Neural progenitor cell (in vitro differentiated cells): ENCODE measurements at regions not wholly inside any gene's neighbourhood (a gene's known extent, or its start where the extent isn't known, plus 50 kb on each side); places are given as distances from the start of the nearest gene placed in this dataset.

Experiments
- DNase-seq: peaks from one replicate; pipeline ENCODE4 v3.0.0-alpha.2; 2016; ENCODE audit warnings: low spot score
- H2AFZ ChIP-seq: fragments of 200-600 bp; sonication (generic); replicated peaks from 2 replicates; pipeline ENCODE4 v1.6.1; 2016; ENCODE audit warnings: antibody characterized with exemption
- H3F3A ChIP-seq: fragments of 200-600 bp; sonication (generic); 2 replicates; pipeline ENCODE4 v1.6.1; 2016; ENCODE audit warnings: antibody characterized with exemption, low read depth
- H3K27ac ChIP-seq: fragments of 200-600 bp; sonication (generic); 2 replicates; pipeline ENCODE4 v1.5.1; 2016; ENCODE audit warnings: mild to moderate bottlenecking
- H3K27me3 ChIP-seq: fragments of 200-600 bp; sonication (generic); 2 replicates; pipeline ENCODE4 v1.6.1; 2016; ENCODE audit warnings: mild to moderate bottlenecking, moderate library complexity
- H3K36me3 ChIP-seq: fragments of 200-600 bp; sonication (generic); 2 replicates; pipeline ENCODE4 v1.5.1; 2016
- H3K4me1 ChIP-seq: fragments of 200-600 bp; sonication (generic); 2 replicates; pipeline ENCODE4 v1.6.1; 2016; ENCODE audit warnings: mixed run types
- H3K4me2 ChIP-seq: fragments of 200-600 bp; sonication (generic); 2 replicates; pipeline ENCODE4 v1.6.1; 2016
- H3K4me3 ChIP-seq: fragments of 200-600 bp; sonication (generic); 2 replicates; pipeline ENCODE4 v1.5.1; 2016
- H3K79me2 ChIP-seq: fragments of 200-600 bp; sonication (generic); 2 replicates; pipeline ENCODE4 v1.6.1; 2016; ENCODE audit warnings: low read depth
- H3K9ac ChIP-seq: fragments of 200-600 bp; sonication (generic); 2 replicates; pipeline ENCODE4 v1.6.1; 2016
- H3K9me3 ChIP-seq: fragments of 200-600 bp; sonication (generic); 2 replicates; pipeline ENCODE4 v1.5.1; 2016; ENCODE audit warnings: low read depth
- H4K20me1 ChIP-seq: fragments of 200-600 bp; sonication (generic); 2 replicates; pipeline ENCODE4 v1.6.1; 2016; ENCODE audit warnings: low read depth
- H3K27ac Mint-ChIP-seq: 3 replicates; pipeline ENCODE4 v1.8.0; 2021; ENCODE audit warnings: mixed read lengths
- H3K27me3 Mint-ChIP-seq: 2 replicates; pipeline ENCODE4 v1.8.0; 2022; ENCODE audit warnings: low read depth, mild to moderate bottlenecking, inconsistent platforms, moderate library complexity, mixed read lengths; ENCODE audit not compliant: insufficient read depth
- H3K36me3 Mint-ChIP-seq: 3 replicates; pipeline ENCODE4 v1.8.0; 2021; ENCODE audit warnings: mixed read lengths
- H3K4me1 Mint-ChIP-seq: 3 replicates; pipeline ENCODE4 v1.8.0; 2021; ENCODE audit warnings: mixed read lengths
- H3K4me3 Mint-ChIP-seq: 3 replicates; pipeline ENCODE4 v1.8.0; 2021; ENCODE audit warnings: mild to moderate bottlenecking, moderate library complexity, mixed read lengths
- H3K9me3 Mint-ChIP-seq: 3 replicates; pipeline ENCODE4 v1.8.0; 2020; ENCODE audit warnings: mixed read lengths
- CTCF ChIP-seq: fragments of 200-600 bp; sonication (generic); IDR thresholded peaks from 2 replicates; pipeline ENCODE4 v1.5.1; 2017; ENCODE audit warnings: antibody characterized with exemption, mild to moderate bottlenecking
- EZH2 ChIP-seq: fragments of 200-600 bp; sonication (generic); IDR thresholded peaks from 2 replicates; pipeline ENCODE4 v1.6.1; 2017; ENCODE audit warnings: antibody characterized with exemption, mild to moderate bottlenecking, moderate library complexity
- EZH2phosphoT487 ChIP-seq: fragments of 200-600 bp; sonication (generic); IDR thresholded peaks from 2 replicates; pipeline ENCODE4 v1.6.1; 2017; ENCODE audit warnings: antibody characterized with exemption

DNA sequence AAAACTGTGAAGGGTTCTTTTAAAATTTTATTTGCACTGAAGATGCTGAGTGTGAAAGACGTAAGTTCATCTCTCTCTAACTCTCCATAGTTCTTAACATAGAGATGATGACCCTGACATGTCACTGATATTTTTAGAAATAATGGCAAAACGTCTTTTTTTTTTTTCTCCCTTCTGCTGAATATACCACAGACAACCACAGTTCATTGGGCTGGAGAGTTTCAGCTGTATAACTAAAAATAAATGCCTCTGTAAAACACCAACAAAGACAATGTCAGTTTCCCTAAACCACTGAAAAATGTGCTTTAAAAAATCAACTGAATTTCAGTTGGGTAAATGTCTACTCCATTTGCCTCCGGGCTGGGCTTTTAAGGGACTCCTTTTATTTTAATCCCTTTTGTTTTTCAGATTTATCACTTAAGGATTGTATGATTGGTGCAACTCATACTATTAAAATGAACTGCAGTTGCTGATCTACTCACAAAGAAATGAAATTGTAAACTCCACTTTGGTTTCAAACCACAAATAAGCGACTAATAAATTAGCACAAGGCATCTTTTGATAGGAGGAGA lies 830.9 kb upstream of the WWC1 start:
- Histone ChIP-seq H4K20me1 (no peaks in the 10 kb centered on the region), H3K27me3 (no peaks in the 10 kb centered on the region), H2AFZ (no peak overlapping the region), H3K9ac (no peak overlapping the region), H3K79me2 (no peaks in the 10 kb centered on the region), H3K9me3 (no peaks in the 10 kb centered on the region), H3K4me1 (no peaks in the 10 kb centered on the region), H3K4me2 (no peak overlapping the region), H3F3A (no peaks in the 10 kb centered on the region), H3K27ac (no peak overlapping the region), H3K4me3 (no peak overlapping the region), H3K36me3 (no peaks in the 10 kb centered on the region)
- DNase-seq, result no peak
- no peaks in the 10 kb centered on the region for H3K4me1 Mint-ChIP-seq
- no peak overlapping the region for H3K4me3 Mint-ChIP-seq
- no peak overlapping the region for H3K27ac Mint-ChIP-seq
- peaks cover 2% of the 10 kb centered on the region for H3K27me3 Mint-ChIP-seq
- TF ChIP-seq EZH2, result no peak
- no peak for TF ChIP-seq EZH2phosphoT487
- no peak for TF ChIP-seq CTCF
- peaks cover 3% of the 10 kb centered on the region for H3K36me3 Mint-ChIP-seq
- peaks cover 8% of the 10 kb centered on the region for H3K9me3 Mint-ChIP-seq

GRCh38 chr5:167463939-167464338 lies 827.5 kb upstream of the WWC1 start:
- Mint-ChIP-seq H3K27me3 (peaks cover 2% of the 10 kb centered on the region), H3K36me3 (peaks cover 3% of the 10 kb centered on the region), H3K4me1 (no peaks in the 10 kb centered on the region), H3K9me3 (peaks cover 8% of the 10 kb centered on the region), H3K27ac (no peak overlapping the region), H3K4me3 (no peak overlapping the region)
- no peak for TF ChIP-seq EZH2
- TF ChIP-seq CTCF, result no peak
- TF ChIP-seq EZH2phosphoT487, result no peak
- Histone ChIP-seq H3F3A (no peaks in the 10 kb centered on the region), H3K79me2 (no peaks in the 10 kb centered on the region), H3K27ac (no peak overlapping the region), H3K9me3 (no peaks in the 10 kb centered on the region), H3K4me3 (no peak overlapping the region), H4K20me1 (no peaks in the 10 kb centered on the region), H2AFZ (no peak overlapping the region), H3K27me3 (no peaks in the 10 kb centered on the region), H3K36me3 (no peaks in the 10 kb centered on the region), H3K4me1 (no peaks in the 10 kb centered on the region), H3K4me2 (no peak overlapping the region), H3K9ac (no peak overlapping the region)
- DNase-seq, result no peak

DNA sequence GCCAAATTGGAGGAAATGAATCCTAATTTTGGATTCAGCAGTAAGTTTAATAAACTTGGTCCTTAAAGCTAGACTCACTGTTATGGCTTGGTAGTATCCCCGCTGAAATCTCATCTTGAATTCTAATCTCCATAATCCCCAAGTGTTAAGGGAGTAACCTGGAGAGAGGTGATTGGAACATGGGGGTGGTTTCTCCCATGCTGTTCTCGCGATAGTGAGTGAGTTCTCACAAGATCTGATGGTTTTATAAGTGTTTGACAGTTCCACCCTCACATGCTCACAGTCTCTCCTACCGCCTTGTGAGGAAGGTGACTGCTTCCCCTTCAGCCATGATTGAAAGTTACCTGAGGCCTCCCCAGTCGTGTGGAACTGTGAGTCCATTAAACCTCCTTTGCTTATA lies 824.5 kb upstream of the WWC1 start:
- Mint-ChIP-seq H3K4me1 (no peaks in the 10 kb centered on the region), H3K27ac (no peak overlapping the region), H3K4me3 (no peak overlapping the region), H3K9me3 (peaks cover 8% of the 10 kb centered on the region), H3K27me3 (peaks cover 2% of the 10 kb centered on the region), H3K36me3 (peaks cover 3% of the 10 kb centered on the region)
- H2AFZ ChIP-seq, result no peak overlapping the region
- H3K9me3 ChIP-seq, result no peaks in the 10 kb centered on the region
- no peak for TF ChIP-seq CTCF
- no peak for TF ChIP-seq EZH2
- TF ChIP-seq EZH2phosphoT487, result no peak
- no peaks in the 10 kb centered on the region for H3K4me1 ChIP-seq
- H3K9ac ChIP-seq, result no peak overlapping the region
- H3K27ac ChIP-seq, result no peak overlapping the region
- no peaks in the 10 kb centered on the region for H3K79me2 ChIP-seq
- H3K4me2 ChIP-seq, result no peak overlapping the region
- no peaks in the 10 kb centered on the region for H4K20me1 ChIP-seq
- no peaks in the 10 kb centered on the region for H3K27me3 ChIP-seq
- no peak overlapping the region for H3K4me3 ChIP-seq
- H3F3A ChIP-seq, result no peaks in the 10 kb centered on the region
- no peak for DNase-seq
- H3K36me3 ChIP-seq, result no peaks in the 10 kb centered on the region
